Ectodermal cell (in vitro differentiated cells): ENCODE measurements at regions not wholly inside any gene's neighbourhood (a gene's known extent, or its start where the extent isn't known, plus 50 kb on each side); places are given as distances from the start of the nearest gene placed in this dataset.

ENCODE experiments used
- H3K27ac ChIP-seq: 2 replicates; pipeline ENCODE4 v1.7.0; 2013; ENCODE audit warnings: mild to moderate bottlenecking, low read depth, low read length; ENCODE audit not compliant: insufficient read depth, poor library complexity, severe bottlenecking
- H3K27me3 ChIP-seq: 2 replicates; pipeline ENCODE4 v1.7.0; 2013; ENCODE audit warnings: mild to moderate bottlenecking, low read length; ENCODE audit not compliant: insufficient read depth, control insufficient read depth, poor library complexity, severe bottlenecking
- H3K36me3 ChIP-seq: one replicate; pipeline ENCODE4 v1.7.0; 2013; ENCODE audit warnings: low read length; ENCODE audit not compliant: control insufficient read depth, insufficient read depth
- H3K4me1 ChIP-seq: one replicate; pipeline ENCODE4 v1.7.0; 2013; ENCODE audit warnings: low read length; ENCODE audit not compliant: control insufficient read depth, insufficient read depth
- H3K4me3 ChIP-seq: 2 replicates; pipeline ENCODE4 v1.7.0; 2013; ENCODE audit warnings: low read depth, low read length, control low read depth; ENCODE audit not compliant: insufficient read depth
- H3K9me3 ChIP-seq: 2 replicates; pipeline ENCODE4 v1.7.0; 2013; ENCODE audit warnings: mild to moderate bottlenecking, low read length, moderate library complexity; ENCODE audit not compliant: control insufficient read depth
- WGBS, 2 experiments: methylation state at CpG; one replicate each; pipeline ENCODE4 v1.1.7; 2013; ENCODE audit warnings: missing lambda C conversion rate in 2 of 2; 5-methylcytosine and 5-hydroxymethylcytosine counted together

GRCh38 chr5:15385553-15385952 lies 114.4 kb upstream of the FBXL7 start:
- Histone ChIP-seq H3K9me3 (no peaks in the 10 kb centered on the region), H3K27me3 (no peaks in the 10 kb centered on the region), H3K36me3 (no peaks in the 10 kb centered on the region), H3K27ac (no peak overlapping the region), H3K4me1 (no peaks in the 10 kb centered on the region), H3K4me3 (no peak overlapping the region)
- 93% methylated on average over 18 of the region's 18 CpGs for WGBS, 2 experiments

GRCh38 chr5:15385037-15385436 lies 114.9 kb upstream of the FBXL7 start:
- no peaks in the 10 kb centered on the region for H3K27me3 ChIP-seq
- no peaks in the 10 kb centered on the region for H3K4me1 ChIP-seq
- H3K4me3 ChIP-seq, result no peak overlapping the region
- H3K9me3 ChIP-seq, result no peaks in the 10 kb centered on the region
- no peak overlapping the region for H3K27ac ChIP-seq
- H3K36me3 ChIP-seq, result no peaks in the 10 kb centered on the region
- WGBS, 2 experiments, result 93 to 94% methylated on average over 12 of the region's 12 CpGs

GRCh38 chr5:15384581-15384980 lies 115.4 kb upstream of the FBXL7 start:
- Histone ChIP-seq H3K27ac (no peak overlapping the region), H3K4me1 (no peaks in the 10 kb centered on the region), H3K27me3 (no peaks in the 10 kb centered on the region), H3K4me3 (no peak overlapping the region), H3K9me3 (no peaks in the 10 kb centered on the region), H3K36me3 (no peaks in the 10 kb centered on the region)
- 94 to 97% methylated on average over 16 of the region's 16 CpGs for WGBS, 2 experiments

GRCh38 chr5:15384176-15384575 lies 115.8 kb upstream of the FBXL7 start:
- H3K27me3 ChIP-seq, result no peaks in the 10 kb centered on the region
- H3K27ac ChIP-seq, result no peak overlapping the region
- no peaks in the 10 kb centered on the region for H3K4me1 ChIP-seq
- no peak overlapping the region for H3K4me3 ChIP-seq
- 87 to 89% methylated on average over 9 of the region's 9 CpGs for WGBS, 2 experiments
- no peaks in the 10 kb centered on the region for H3K9me3 ChIP-seq
- no peaks in the 10 kb centered on the region for H3K36me3 ChIP-seq

- 47 to 69% methylated on average over 1 of the region's 1 CpG for WGBS, 2 experiments
- Histone ChIP-seq H3K27me3 (no peaks in the 10 kb centered on the region), H3K4me1 (no peaks in the 10 kb centered on the region), H3K27ac (no peak overlapping the region), H3K4me3 (no peak overlapping the region), H3K9me3 (no peaks in the 10 kb centered on the region), H3K36me3 (no peaks in the 10 kb centered on the region)
Measured at GRCh38 chr5:15383469-15383868, 116.5 kb upstream of the FBXL7 start.

- 95 to 100% methylated on average over 2 of the region's 3 CpGs for WGBS, 2 experiments
- Histone ChIP-seq H3K4me3 (no peak overlapping the region), H3K4me1 (no peaks in the 10 kb centered on the region)
Measured at GRCh38 chr5:15383021-15383420, 117.0 kb upstream of the FBXL7 start.

GRCh38 chr5:15377573-15378340 lies 122.2 kb upstream of the FBXL7 start:
- 92 to 93% methylated on average over 2 of the region's 2 CpGs for WGBS, 2 experiments
- no peak overlapping the region for H3K27ac ChIP-seq
- no peak overlapping the region for H3K4me3 ChIP-seq
- no peaks in the 10 kb centered on the region for H3K4me1 ChIP-seq
- H3K36me3 ChIP-seq, result no peaks in the 10 kb centered on the region
- no peaks in the 10 kb centered on the region for H3K9me3 ChIP-seq
- H3K27me3 ChIP-seq, result no peaks in the 10 kb centered on the region

More at GRCh38 chr5:15383021-15383420, 117.0 kb upstream of the FBXL7 start:
- Histone ChIP-seq H3K9me3 (no peaks in the 10 kb centered on the region), H3K36me3 (no peaks in the 10 kb centered on the region), H3K27me3 (no peaks in the 10 kb centered on the region), H3K27ac (no peak overlapping the region)

GRCh38 chr5:15376803-15377202 lies 123.2 kb upstream of the FBXL7 start:
- 96 to 100% methylated on average over 2 of the region's 2 CpGs for WGBS, 2 experiments
- Histone ChIP-seq H3K4me1 (no peaks in the 10 kb centered on the region), H3K27ac (no peak overlapping the region), H3K4me3 (no peak overlapping the region), H3K27me3 (no peaks in the 10 kb centered on the region), H3K36me3 (no peaks in the 10 kb centered on the region), H3K9me3 (no peaks in the 10 kb centered on the region)

- no peaks in the 10 kb centered on the region for H3K9me3 ChIP-seq
- no peaks in the 10 kb centered on the region for H3K4me1 ChIP-seq
- no peaks in the 10 kb centered on the region for H3K27me3 ChIP-seq
- no peaks in the 10 kb centered on the region for H3K36me3 ChIP-seq
- WGBS, 2 experiments, result 81 to 85% methylated on average over 1 of the region's 1 CpG
- H3K27ac ChIP-seq, result no peak overlapping the region
- H3K4me3 ChIP-seq, result no peak overlapping the region
Measured at GRCh38 chr5:15376088-15376487, 123.9 kb upstream of the FBXL7 start.

GRCh38 chr5:15375559-15375958 lies 124.4 kb upstream of the FBXL7 start:
- Histone ChIP-seq H3K27ac (no peak overlapping the region), H3K36me3 (no peaks in the 10 kb centered on the region), H3K9me3 (no peaks in the 10 kb centered on the region), H3K4me1 (no peaks in the 10 kb centered on the region), H3K4me3 (no peak overlapping the region), H3K27me3 (no peaks in the 10 kb centered on the region)
- WGBS, 2 experiments, result 86 to 93% methylated on average over 1 of the region's 1 CpG
